ENCODE measurements at regions not wholly inside any gene's neighbourhood (a gene's known extent, or its start where the extent isn't known, plus 50 kb on each side); places are given as distances from the start of the nearest gene placed in this dataset.

DNA sequence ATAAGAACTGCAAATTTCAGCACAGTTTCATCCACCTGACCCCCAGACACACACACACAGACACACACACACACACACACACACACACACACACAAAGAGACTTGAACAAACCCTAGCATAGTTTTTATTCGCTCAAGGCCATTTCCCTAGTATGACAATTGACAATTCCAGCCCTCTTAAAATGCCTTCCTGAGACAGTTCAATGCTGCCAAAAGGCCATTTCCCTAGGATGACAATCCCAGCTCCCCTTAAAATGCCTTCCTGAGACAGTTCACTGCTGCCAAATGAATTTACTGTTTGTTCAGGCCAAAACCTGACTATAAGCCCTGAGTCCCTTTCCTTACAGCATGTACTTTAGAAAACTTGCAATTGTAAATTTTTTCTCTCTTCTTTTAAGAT lies 259.5 kb upstream of the SLC7A11 start:
- TF ChIP-seq POLR2A (IDR thresholded peaks at IDR 0.05) (no peak), EP300 (IDR thresholded peaks at IDR 0.05) (no peak)
- TF ChIP-seq, protein P1, sequence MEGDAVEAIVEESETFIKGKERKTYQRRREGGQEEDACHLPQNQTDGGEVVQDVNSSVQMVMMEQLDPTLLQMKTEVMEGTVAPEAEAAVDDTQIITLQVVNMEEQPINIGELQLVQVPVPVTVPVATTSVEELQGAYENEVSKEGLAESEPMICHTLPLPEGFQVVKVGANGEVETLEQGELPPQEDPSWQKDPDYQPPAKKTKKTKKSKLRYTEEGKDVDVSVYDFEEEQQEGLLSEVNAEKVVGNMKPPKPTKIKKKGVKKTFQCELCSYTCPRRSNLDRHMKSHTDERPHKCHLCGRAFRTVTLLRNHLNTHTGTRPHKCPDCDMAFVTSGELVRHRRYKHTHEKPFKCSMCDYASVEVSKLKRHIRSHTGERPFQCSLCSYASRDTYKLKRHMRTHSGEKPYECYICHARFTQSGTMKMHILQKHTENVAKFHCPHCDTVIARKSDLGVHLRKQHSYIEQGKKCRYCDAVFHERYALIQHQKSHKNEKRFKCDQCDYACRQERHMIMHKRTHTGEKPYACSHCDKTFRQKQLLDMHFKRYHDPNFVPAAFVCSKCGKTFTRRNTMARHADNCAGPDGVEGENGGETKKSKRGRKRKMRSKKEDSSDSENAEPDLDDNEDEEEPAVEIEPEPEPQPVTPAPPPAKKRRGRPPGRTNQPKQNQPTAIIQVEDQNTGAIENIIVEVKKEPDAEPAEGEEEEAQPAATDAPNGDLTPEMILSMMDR (IDR thresholded peaks at IDR 0.05): no peak
